Endometrium (tissue), 2 donors: ENCODE measurements at regions not wholly inside any gene's neighbourhood (a gene's known extent, or its start where the extent isn't known, plus 50 kb on each side); places are given as distances from the start of the nearest gene placed in this dataset.

Experiments
- FAIRE-seq: peaks from 2 replicates; lab custom pipeline; 2012; peaks lifted over from hg19 to GRCh38; lab: Jason Lieb, UNC
- donor health status: control.
- donor health status: control.

DNA sequence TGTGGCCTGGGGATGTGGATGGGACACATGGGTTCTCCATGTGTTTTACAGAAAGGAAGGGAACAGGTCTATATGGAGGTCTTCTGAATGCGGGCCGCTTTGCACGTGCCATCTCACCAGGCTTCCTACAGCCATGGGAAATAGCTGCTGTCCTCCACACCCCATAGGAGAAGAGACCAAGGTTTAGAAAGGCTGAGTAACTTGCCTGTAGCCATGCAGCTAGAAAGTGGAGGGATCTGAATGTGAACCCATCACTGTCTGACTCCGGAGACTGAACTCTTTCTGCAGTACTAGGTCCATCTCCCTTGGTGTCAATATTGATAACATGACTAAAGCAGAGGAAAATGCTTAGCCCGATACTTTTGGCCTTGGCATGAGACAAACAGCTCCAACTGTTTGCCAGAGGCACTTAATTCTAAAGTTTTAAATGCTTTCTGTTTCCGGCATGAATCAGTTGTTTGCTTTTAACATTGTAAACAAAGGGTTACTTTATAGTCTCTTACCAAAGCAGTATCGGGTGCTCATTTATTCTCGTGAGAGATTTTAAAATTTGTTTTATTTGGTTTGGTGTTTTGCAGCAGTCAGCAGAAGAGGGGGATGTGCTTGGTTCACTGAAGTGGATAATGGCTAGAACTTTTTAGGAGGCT lies 64.8 kb upstream of the LOXL4 start:
- peak; percentile 81 for FAIRE-seq

DNA sequence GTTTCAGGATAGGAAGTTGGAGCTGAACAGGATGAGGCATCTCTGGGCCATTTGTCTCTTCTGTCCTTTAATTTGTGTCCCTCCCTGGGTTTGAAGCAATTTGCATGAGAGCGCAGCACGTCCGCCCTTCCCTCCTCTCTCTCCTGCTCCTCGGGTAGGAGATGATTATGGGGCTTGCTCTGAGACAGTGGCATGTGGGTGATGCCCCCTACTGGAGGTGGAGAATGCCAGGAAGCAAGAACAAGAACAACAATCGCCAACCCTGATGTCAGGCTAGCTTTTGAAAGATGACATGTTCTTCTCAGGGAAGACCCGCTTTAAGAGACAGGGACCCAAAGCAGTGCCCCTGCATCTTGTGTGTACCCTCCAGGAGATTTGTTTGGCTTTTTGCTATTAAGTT lies 63.9 kb upstream of the LOXL4 start:
- no peak for FAIRE-seq

DNA sequence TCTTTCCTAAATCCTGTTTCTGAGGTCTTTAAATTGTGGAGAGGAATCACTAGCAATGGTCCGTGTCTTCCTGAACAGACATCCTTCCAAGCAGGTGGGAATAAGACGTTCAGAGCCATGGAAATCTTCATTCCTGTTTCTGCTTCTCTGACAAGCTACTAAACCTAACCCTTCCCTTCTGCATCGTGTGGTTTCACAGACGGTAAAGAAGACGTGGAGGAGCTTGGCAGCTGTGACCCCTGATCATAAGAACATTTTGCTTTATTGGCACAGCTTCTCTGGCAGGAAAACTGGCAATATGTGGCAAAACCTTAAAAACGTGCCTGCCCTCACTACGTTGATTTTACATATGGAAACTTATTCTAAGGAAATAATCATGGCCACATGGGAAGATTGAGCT lies 63.0 kb upstream of the LOXL4 start:
- FAIRE-seq, result no peak

- no peak for FAIRE-seq
These were observed 60.6 kb upstream of the LOXL4 start for GRCh38 chr10:98328640-98329039.

GRCh38 chr10:98328163-98328562 lies 60.2 kb upstream of the LOXL4 start:
- FAIRE-seq, result no peak

GRCh38 chr10:98326621-98327027 lies 58.6 kb upstream of the LOXL4 start:
- no peak for FAIRE-seq

DNA sequence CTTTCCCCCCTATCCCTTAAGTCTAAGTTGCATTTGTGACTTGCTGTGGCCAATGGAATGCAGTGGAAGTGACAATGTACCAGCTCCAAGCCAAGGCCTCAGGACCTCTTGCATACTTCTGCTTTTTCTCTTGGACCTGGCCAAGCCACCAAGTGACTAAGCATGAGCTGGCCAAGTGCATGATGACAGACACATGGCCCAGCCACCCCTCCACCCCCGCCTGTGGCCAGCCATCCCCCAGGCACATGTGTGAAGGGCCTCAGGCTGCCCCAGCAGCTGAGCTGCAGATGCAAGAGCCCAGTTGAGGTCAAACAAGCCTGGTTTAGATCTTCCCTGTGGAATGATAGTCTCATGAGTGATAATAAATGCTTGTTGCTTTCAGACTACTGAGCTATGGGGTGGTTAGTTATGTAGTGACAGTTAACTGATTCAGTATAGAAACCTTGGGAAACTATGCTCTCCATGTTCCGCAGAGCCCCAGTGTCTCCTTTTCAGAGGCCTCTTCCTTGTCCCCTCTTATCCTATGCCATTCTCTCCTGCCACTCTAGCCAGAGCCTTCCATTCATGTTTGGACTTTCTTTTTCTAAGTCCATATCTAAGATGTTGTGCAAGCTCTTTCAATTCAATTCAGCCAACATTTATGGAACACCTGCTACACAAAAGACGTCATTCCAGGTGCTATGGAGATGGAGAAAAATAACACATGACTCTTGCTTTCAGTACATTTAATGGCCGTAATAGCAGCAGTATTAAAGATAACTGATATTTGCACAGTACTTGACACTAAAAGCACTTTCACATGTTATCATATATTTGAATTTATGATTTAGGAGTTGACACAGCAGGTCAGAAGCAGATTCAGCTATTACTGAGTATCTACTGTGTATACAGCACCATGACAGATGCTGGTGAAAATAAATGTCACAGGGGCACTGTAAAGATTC lies 55.5 kb upstream of the LOXL4 start:
- no peak for FAIRE-seq

GRCh38 chr10:98321186-98321780 lies 53.3 kb upstream of the LOXL4 start:
- FAIRE-seq, result no peak

DNA sequence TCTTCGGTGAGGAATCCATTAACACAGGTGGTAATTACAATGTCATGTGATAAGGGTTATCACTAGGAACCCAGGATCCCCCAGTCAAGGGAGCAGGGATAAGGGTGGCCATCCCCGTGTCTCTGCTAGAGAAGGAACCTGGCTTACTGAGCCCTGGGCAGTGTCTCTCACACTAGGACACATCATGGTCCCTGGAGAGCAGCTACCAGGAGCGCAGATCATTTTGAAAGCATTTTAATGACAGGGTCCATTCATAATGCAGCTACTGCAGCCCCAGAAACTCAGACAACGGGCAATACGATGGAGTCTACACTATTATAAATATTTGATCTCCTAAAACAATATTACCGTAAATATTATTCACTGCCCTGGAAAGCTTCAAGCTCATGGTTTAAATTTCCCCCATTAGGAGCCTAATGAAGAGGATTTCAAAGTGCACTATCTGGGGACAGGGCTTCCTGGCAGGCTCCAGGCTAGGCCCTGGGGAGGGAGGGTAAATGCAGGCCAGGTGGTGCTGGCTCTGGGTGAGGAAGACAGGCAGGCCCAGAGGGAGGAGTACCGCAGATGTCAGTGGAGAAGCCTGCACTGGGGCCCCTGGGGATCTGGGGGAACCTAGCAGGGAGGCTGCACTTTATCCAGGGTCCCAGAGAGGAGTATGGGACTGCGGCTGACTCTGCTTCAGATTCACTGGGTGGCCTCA lies 52.6 kb upstream of the LOXL4 start:
- FAIRE-seq, result no peak

DNA sequence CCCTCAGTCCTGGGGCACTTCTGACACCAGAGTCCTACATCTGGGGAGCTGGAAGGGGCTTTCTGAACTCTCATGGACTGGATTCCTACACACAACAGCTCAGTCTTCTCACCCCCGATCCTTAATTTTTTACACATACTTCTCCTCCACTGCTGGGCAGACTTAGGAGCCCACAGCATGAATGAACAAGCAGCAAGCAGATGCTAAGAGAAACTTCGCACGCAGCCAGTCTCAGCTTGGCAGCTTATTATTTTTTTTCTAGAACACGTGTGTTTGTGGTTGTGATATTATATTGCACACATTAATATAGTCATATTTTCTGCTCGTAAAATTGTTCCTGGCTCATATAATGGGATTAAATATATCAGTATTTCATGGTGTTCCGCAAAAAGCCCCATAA lies 50.9 kb upstream of the LOXL4 start:
- no peak for FAIRE-seq
